ENCODE measurements at regions not wholly inside any gene's neighbourhood (a gene's known extent, or its start where the extent isn't known, plus 50 kb on each side); places are given as distances from the start of the nearest gene placed in this dataset.

- Histone ChIP-seq H3K27ac (no peak overlapping the region), H2AFZ (ENCODE audit: low read depth) (no peak overlapping the region), H3K9ac (no peak overlapping the region), H3K4me1 (ENCODE audit: low read depth, poor library complexity, severe bottlenecking) (no peaks in the 10 kb centered on the region), H3K36me3 (ENCODE audit: insufficient read depth) (no peaks in the 10 kb centered on the region), H3K79me2 (ENCODE audit: insufficient read depth, low read depth) (no peaks in the 10 kb centered on the region), H3K27me3 (ENCODE audit: insufficient read depth, low read depth) (no peaks in the 10 kb centered on the region), H4K20me1 (ENCODE audit: insufficient read depth) (no peaks in the 10 kb centered on the region), H3K4me3 (IDR thresholded peaks at IDR 0.05; ENCODE audit: insufficient read depth, low read depth, low read length) (no peak overlapping the region), H3K4me2 (no peak overlapping the region)
- no peak for TF ChIP-seq CTCF (conservative IDR thresholded peaks at IDR 0.05; ENCODE audit: low read depth, low read length)
These were observed 269.7 kb downstream of the PTBP2 start for GRCh38 chr1:96991261-96991660.

DNA sequence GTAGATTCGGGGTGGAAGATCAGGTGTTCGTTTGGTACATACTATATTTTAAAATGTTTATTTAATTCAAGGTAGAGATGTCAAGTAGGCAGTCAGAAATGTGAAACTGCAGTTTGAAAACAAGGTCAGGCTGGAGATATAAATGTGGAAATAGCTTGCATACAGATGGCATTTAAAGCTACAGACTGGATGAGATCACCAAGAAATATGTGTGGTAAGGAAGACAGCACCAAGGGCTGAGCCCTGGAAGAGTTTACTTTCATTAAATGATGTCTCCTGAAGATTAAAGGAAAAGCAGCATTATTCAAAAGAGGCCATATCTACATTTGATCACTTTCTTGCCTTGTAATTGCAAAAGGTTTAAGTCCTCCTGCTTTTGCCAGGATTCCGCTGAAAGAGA is 271.3 kb downstream of the PTBP2 start:
- Histone ChIP-seq H3K9ac (no peak overlapping the region), H3K4me2 (no peak overlapping the region), H3K79me2 (ENCODE audit: insufficient read depth, low read depth) (no peaks in the 10 kb centered on the region), H3K4me1 (ENCODE audit: low read depth, poor library complexity, severe bottlenecking) (no peaks in the 10 kb centered on the region), H3K27me3 (ENCODE audit: insufficient read depth, low read depth) (no peaks in the 10 kb centered on the region), H3K27ac (no peak overlapping the region), H3K4me3 (IDR thresholded peaks at IDR 0.05; ENCODE audit: insufficient read depth, low read depth, low read length) (no peak overlapping the region), H4K20me1 (ENCODE audit: insufficient read depth) (no peaks in the 10 kb centered on the region), H2AFZ (ENCODE audit: low read depth) (no peak overlapping the region), H3K36me3 (ENCODE audit: insufficient read depth) (no peaks in the 10 kb centered on the region)
- no peak for TF ChIP-seq CTCF (conservative IDR thresholded peaks at IDR 0.05; ENCODE audit: low read depth, low read length)

DNA sequence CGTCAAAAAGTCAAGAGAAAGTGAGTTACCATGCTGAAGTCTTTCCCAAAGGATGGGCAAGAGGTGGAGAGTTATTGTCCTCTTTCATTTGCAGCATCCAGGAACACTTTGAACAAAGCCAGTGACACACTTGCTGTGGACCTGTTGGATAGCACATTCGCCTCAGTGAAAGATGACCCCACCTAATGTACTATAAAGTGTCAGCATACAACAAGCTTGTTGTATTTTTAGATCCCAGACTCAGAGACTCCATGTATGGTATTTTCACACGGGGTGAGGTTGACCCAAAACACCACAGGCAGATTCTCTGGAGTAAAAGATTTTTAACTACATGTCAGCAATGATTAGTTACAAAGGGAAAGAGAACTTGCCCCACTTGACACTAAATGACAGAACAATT is 273.8 kb downstream of the PTBP2 start:
- H3K27ac ChIP-seq, result no peak overlapping the region
- TF ChIP-seq CTCF (conservative IDR thresholded peaks at IDR 0.05; ENCODE audit: low read depth, low read length), result no peak
- H3K36me3 ChIP-seq (ENCODE audit: insufficient read depth), result no peaks in the 10 kb centered on the region
- no peaks in the 10 kb centered on the region for H3K79me2 ChIP-seq (ENCODE audit: insufficient read depth, low read depth)
- H4K20me1 ChIP-seq (ENCODE audit: insufficient read depth), result no peaks in the 10 kb centered on the region
- H3K4me2 ChIP-seq, result no peak overlapping the region
- H3K9ac ChIP-seq, result no peak overlapping the region
- H3K27me3 ChIP-seq (ENCODE audit: insufficient read depth, low read depth), result no peaks in the 10 kb centered on the region
- no peaks in the 10 kb centered on the region for H3K4me1 ChIP-seq (ENCODE audit: low read depth, poor library complexity, severe bottlenecking)
- no peak overlapping the region for H2AFZ ChIP-seq (ENCODE audit: low read depth)
- H3K4me3 ChIP-seq (IDR thresholded peaks at IDR 0.05; ENCODE audit: insufficient read depth, low read depth, low read length), result no peak overlapping the region

DNA sequence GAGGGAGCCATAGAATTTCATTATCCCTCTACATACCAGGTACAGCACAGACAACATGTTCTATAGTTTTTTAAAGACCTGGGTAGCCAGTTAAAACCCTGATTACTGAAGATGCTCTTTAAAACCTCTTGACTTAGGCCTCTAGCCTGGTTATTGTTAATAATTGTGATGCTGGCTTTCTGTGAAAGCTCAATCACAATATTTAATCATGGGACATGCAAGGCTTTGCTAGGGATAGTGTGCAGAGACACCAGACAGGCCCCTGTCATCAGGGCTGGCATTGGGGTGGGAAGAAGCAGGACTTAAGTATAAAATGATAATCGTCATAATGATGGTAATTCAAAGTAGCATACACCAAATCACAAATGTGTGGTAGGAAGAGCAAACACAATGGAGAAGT is 274.4 kb downstream of the PTBP2 start:
- Histone ChIP-seq H3K27me3 (ENCODE audit: insufficient read depth, low read depth) (no peaks in the 10 kb centered on the region), H3K36me3 (ENCODE audit: insufficient read depth) (no peaks in the 10 kb centered on the region), H3K79me2 (ENCODE audit: insufficient read depth, low read depth) (no peaks in the 10 kb centered on the region), H4K20me1 (ENCODE audit: insufficient read depth) (no peaks in the 10 kb centered on the region), H3K4me3 (IDR thresholded peaks at IDR 0.05; ENCODE audit: insufficient read depth, low read depth, low read length) (no peak overlapping the region), H2AFZ (ENCODE audit: low read depth) (no peak overlapping the region), H3K9ac (no peak overlapping the region), H3K27ac (no peak overlapping the region), H3K4me2 (no peak overlapping the region), H3K4me1 (ENCODE audit: low read depth, poor library complexity, severe bottlenecking) (no peaks in the 10 kb centered on the region)
- TF ChIP-seq CTCF (conservative IDR thresholded peaks at IDR 0.05; ENCODE audit: low read depth, low read length), result no peak

GRCh38 chr1:96997717-96998116 is 276.1 kb downstream of the PTBP2 start:
- Histone ChIP-seq H3K4me2 (no peak overlapping the region), H3K36me3 (ENCODE audit: insufficient read depth) (no peaks in the 10 kb centered on the region), H3K27ac (no peak overlapping the region), H3K79me2 (ENCODE audit: insufficient read depth, low read depth) (no peaks in the 10 kb centered on the region), H4K20me1 (ENCODE audit: insufficient read depth) (no peaks in the 10 kb centered on the region), H3K4me3 (IDR thresholded peaks at IDR 0.05; ENCODE audit: insufficient read depth, low read depth, low read length) (no peak overlapping the region), H3K4me1 (ENCODE audit: low read depth, poor library complexity, severe bottlenecking) (no peaks in the 10 kb centered on the region), H3K27me3 (ENCODE audit: insufficient read depth, low read depth) (no peaks in the 10 kb centered on the region), H2AFZ (ENCODE audit: low read depth) (no peak overlapping the region), H3K9ac (no peak overlapping the region)
- no peak for TF ChIP-seq CTCF (conservative IDR thresholded peaks at IDR 0.05; ENCODE audit: low read depth, low read length)

All from KMS-11 (cell line).